HepG2 (cell line): ENCODE measurements at regions not wholly inside any gene's neighbourhood (a gene's known extent, or its start where the extent isn't known, plus 50 kb on each side); places are given as distances from the start of the nearest gene placed in this dataset.

ENCODE experiments used
- ATAC-seq: fragments of 200-7000 bp; cut with Tn5 transposase; 3 replicates; pipeline ENCODE4 v1.9.1; 2020; ENCODE audit warnings: mild to moderate bottlenecking, moderate library complexity
- BruUV-seq: library from RNA; stranded (reverse); fragments of 400-500 nt; replicated peaks from 2 replicates; lab custom pipeline; 2021; lab: Mats Ljungman, UMichigan
- CTCF ChIA-PET: fragments of 300-600 bp; formaldehyde crosslinking; extraction: SDS; loops from one replicate; lab custom pipeline; 2021; ENCODE audit warnings: low total read pairs, inconsistent platforms, low intra/inter-chr PET ratio; lab: Yijun Ruan, JAX
- POLR2A ChIA-PET: fragments of 350-600 bp; sonication (Branson Sonifier 250); formaldehyde crosslinking; loops from one replicate; lab custom pipeline; 2020; ENCODE audit warnings: antibody characterized with exemption, inconsistent platforms; lab: Yijun Ruan, JAX
- DNase-seq: peaks from one replicate; pipeline ENCODE4 v3.0.0-alpha.2; 2015; ENCODE audit warnings: low spot score
- FAIRE-seq: peaks from 3 replicates; lab custom pipeline; 2011; peaks lifted over from hg19 to GRCh38; lab: Jason Lieb, UNC
- H2AFZ ChIP-seq: one replicate; pipeline ENCODE4 v1.6.1; 2011; ENCODE audit warnings: low read length, inconsistent platforms
- H3K27ac ChIP-seq: fragments of 300-600 bp; 3 replicates; pipeline ENCODE4 v1.8.0; 2011; ENCODE audit warnings: mixed run types, mild to moderate bottlenecking, mixed read lengths, low read length, inconsistent platforms; ENCODE audit not compliant: insufficient read depth; ENCODE audit errors: extremely low read length
- H3K27me3 ChIP-seq, 2 experiments: fragments of 200-600 bp in 1 of 2; 2 replicates in 1 of 2; 3 replicates in 1 of 2; pipeline versions ENCODE4 v1.6.0 to v1.8.0; 2011; ENCODE audit warnings: low read length in 2 of 2, mild to moderate bottlenecking in 2 of 2, moderate library complexity in 2 of 2, inconsistent platforms in 1 of 2; ENCODE audit not compliant: insufficient read depth in 2 of 2, control insufficient read depth in 1 of 2
- H3K36me3 ChIP-seq, 2 experiments: fragments of 200-600 bp in 1 of 2; replicated peaks in 1 of 2; 2 replicates in 1 of 2; 3 replicates in 1 of 2; pipeline versions ENCODE4 v1.5.1 to v1.8.0; 2011; ENCODE audit warnings: low read length in 2 of 2, inconsistent platforms in 1 of 2; ENCODE audit not compliant: insufficient read depth in 2 of 2, control insufficient read depth in 1 of 2
- H3K4me1 ChIP-seq: 2 replicates; pipeline ENCODE4 v1.5.1; 2012; ENCODE audit warnings: low read length, inconsistent platforms; ENCODE audit not compliant: insufficient read depth
- H3K4me2 ChIP-seq: 2 replicates; pipeline ENCODE4 v1.6.0; 2011; ENCODE audit warnings: low read depth, low read length, inconsistent platforms
- H3K4me3 ChIP-seq, 3 experiments: fragments of 200-600 bp in 1 of 3; sonication (generic), shearing (Covaris generic) in 1 of 3; replicated peaks in 1 of 3; 2 replicates each; pipeline ENCODE4 v1.5.1; 2011 to 2016; ENCODE audit warnings: low read length in 3 of 3, inconsistent platforms in 2 of 3, low read depth in 2 of 3, mild to moderate bottlenecking in 2 of 3, control low read depth in 1 of 3, mixed read lengths in 1 of 3; ENCODE audit not compliant: insufficient read depth in 1 of 3
- H3K79me2 ChIP-seq: one replicate; pipeline ENCODE4 v1.6.1; 2011; ENCODE audit warnings: low read length, inconsistent platforms; ENCODE audit not compliant: insufficient read depth
- H3K9ac ChIP-seq: 2 replicates; pipeline ENCODE4 v1.6.0; 2011; ENCODE audit warnings: mild to moderate bottlenecking, low read depth, low read length, inconsistent platforms; ENCODE audit not compliant: insufficient read depth
- H3K9me3 ChIP-seq: 2 replicates; pipeline ENCODE4 v1.5.1; 2012; ENCODE audit warnings: mild to moderate bottlenecking, low read length
- H4K20me1 ChIP-seq: 2 replicates; pipeline ENCODE4 v1.6.0; 2011; ENCODE audit warnings: inconsistent platforms, mild to moderate bottlenecking, low read length, moderate library complexity; ENCODE audit not compliant: insufficient read depth
- CENPBD1 ChIP-seq: sonication (generic); formaldehyde crosslinking; IDR thresholded peaks from 2 replicates; pipeline ENCODE4 v1.8.0; 2022; ENCODE audit warnings: missing genetic modification reagents, low read depth, mild to moderate bottlenecking, borderline replicate concordance
- ESRRA ChIP-seq: sonication (generic); formaldehyde crosslinking; IDR thresholded peaks from 2 replicates; pipeline ENCODE4 v1.5.1; 2020; ENCODE audit warnings: mild to moderate bottlenecking, low read depth, missing genetic modification reagents
- FOXK2 ChIP-seq: fragments of 450-650 bp; IDR thresholded peaks from 2 replicates; pipeline ENCODE4 v1.6.1; 2016
- ZC3H4 ChIP-seq: sonication (generic); formaldehyde crosslinking; IDR thresholded peaks from 2 replicates; pipeline ENCODE4 v1.4.0; 2020; ENCODE audit warnings: missing genetic modification reagents, borderline replicate concordance
- ZNF30 ChIP-seq: sonication (generic); formaldehyde crosslinking; IDR thresholded peaks from 2 replicates; pipeline ENCODE4 v1.5.0; 2020; ENCODE audit warnings: mild to moderate bottlenecking, missing genetic modification reagents
- ZNF512B ChIP-seq: sonication (generic); formaldehyde crosslinking; IDR thresholded peaks from 2 replicates; pipeline ENCODE4 v1.5.1; 2020; ENCODE audit warnings: missing genetic modification reagents, mild to moderate bottlenecking, borderline replicate concordance
- WGBS: methylation state at CpG from one replicate; pipeline ENCODE4 v1.1.6; 2017; ENCODE audit warnings: low lambda C conversion rate; 5-methylcytosine and 5-hydroxymethylcytosine counted together
- in situ Hi-C: cut with HindIII; loops from 2 replicates; pipeline ENCODE4 v1.10.0; 2017; ENCODE audit warnings: low pct_unique_long_range_greater_than_20kb; ENCODE audit not compliant: extremely low pct_ligation_motif_present
- intact Hi-C: fragments of 100-400 bp; cut with micrococcal nuclease; formaldehyde crosslinking; loops from one replicate; pipeline ENCODE4 v1.10.0; 2022; ENCODE audit not compliant: unreplicated experiment
- TF ChIP-seq, protein P1 (sequence below): sonication (generic); formaldehyde crosslinking; IDR thresholded peaks from 2 replicates; pipeline ENCODE4 v1.4.0; 2020; ENCODE audit warnings: mild to moderate bottlenecking, missing genetic modification reagents
- TF ChIP-seq, protein P2 (sequence below): sonication (generic); formaldehyde crosslinking; IDR thresholded peaks from 2 replicates; pipeline ENCODE4 v1.4.0; 2020; ENCODE audit warnings: missing genetic modification reagents

DNA sequence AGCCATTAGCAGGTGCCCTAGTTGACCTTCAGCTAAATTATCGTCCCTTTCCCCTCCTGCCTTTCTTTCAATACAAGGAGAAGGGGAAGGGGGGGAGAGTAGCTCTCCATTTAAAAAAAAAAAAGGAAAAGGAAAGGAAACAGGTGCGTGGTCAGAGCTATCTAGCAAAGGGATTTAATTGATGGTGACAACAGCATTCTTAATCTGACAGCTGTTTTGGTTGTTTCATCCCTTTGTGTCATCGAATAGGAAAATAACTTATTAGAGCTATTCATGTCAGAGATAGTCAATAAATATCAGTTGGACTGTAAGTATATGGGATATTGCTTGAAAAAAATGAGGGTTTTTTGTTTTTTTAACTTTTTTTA is 195.2 kb upstream of the SASH1 start (continued):
- TF ChIP-seq FOXK2 (no peak), CENPBD1 (CRISPR knock-in tag) (no peak)
- TF ChIP-seq, protein P1, sequence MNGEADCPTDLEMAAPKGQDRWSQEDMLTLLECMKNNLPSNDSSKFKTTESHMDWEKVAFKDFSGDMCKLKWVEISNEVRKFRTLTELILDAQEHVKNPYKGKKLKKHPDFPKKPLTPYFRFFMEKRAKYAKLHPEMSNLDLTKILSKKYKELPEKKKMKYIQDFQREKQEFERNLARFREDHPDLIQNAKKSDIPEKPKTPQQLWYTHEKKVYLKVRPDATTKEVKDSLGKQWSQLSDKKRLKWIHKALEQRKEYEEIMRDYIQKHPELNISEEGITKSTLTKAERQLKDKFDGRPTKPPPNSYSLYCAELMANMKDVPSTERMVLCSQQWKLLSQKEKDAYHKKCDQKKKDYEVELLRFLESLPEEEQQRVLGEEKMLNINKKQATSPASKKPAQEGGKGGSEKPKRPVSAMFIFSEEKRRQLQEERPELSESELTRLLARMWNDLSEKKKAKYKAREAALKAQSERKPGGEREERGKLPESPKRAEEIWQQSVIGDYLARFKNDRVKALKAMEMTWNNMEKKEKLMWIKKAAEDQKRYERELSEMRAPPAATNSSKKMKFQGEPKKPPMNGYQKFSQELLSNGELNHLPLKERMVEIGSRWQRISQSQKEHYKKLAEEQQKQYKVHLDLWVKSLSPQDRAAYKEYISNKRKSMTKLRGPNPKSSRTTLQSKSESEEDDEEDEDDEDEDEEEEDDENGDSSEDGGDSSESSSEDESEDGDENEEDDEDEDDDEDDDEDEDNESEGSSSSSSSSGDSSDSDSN (CRISPR knock-in tag) = no peak

DNA sequence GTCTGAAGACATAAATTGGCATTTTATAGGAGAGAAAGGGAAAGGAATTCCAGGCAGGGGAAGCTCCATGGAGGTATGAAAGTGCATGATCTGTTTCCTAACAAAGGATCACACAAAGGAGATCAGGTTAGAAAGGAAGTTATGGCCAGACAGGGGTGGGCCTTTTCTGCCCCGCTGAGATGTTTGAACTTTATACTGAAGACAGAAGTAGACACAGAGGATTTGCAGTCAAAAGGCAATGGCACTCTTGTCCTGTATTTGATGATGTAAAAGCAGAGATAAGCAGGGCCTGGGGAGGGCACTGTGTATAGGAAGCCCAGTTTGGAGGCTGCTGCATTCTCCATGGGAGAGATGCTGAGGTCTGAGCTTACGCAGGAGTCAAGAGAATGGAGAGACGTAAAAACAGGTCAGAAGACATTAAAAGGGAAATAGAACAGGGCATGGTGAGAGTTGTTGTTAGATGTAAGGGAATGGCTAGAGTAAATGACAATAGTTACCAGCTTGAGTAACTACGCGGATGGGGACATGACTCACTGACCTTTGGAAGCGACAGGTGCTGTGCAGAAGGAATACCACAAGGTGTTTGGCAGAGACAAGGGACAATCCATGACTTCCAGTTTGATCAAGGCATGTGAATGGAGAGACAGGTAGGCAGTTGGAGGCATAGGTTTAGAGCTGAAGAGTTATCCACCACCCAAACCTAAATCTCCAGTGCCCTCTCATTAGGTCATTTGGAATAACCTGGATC is 190.6 kb upstream of the SASH1 start:
- WGBS = 49% methylated on average over 6 of the region's 6 CpGs
- no peak overlapping the region for H3K4me2 ChIP-seq
- TF ChIP-seq ZNF30 = no peak
- TF ChIP-seq ZC3H4 (CRISPR knock-in tag) = no peak
- TF ChIP-seq ESRRA (CRISPR knock-in tag) = no peak
- TF ChIP-seq, protein P2, sequence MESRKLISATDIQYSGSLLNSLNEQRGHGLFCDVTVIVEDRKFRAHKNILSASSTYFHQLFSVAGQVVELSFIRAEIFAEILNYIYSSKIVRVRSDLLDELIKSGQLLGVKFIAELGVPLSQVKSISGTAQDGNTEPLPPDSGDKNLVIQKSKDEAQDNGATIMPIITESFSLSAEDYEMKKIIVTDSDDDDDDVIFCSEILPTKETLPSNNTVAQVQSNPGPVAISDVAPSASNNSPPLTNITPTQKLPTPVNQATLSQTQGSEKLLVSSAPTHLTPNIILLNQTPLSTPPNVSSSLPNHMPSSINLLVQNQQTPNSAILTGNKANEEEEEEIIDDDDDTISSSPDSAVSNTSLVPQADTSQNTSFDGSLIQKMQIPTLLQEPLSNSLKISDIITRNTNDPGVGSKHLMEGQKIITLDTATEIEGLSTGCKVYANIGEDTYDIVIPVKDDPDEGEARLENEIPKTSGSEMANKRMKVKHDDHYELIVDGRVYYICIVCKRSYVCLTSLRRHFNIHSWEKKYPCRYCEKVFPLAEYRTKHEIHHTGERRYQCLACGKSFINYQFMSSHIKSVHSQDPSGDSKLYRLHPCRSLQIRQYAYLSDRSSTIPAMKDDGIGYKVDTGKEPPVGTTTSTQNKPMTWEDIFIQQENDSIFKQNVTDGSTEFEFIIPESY (CRISPR knock-in tag) = 0 out of 2 replicates have a peak, but pooled peaks have one; percentile 26
- TF ChIP-seq ZNF512B = no peak
- no peaks in the 10 kb centered on the region for H3K27me3 ChIP-seq
- H3K4me1 ChIP-seq = no peaks in the 10 kb centered on the region
- no peak overlapping the region for H3K4me3 ChIP-seq
- H3K27ac ChIP-seq = no peak overlapping the region
- intact Hi-C loops (no loop called here), in situ Hi-C loops (loop anchor here (25.0 kb wide), 2 partner anchors 765 to 1290 kb away; no protein-coding TSS in a partner anchor)
- ChIA-PET POLR2A (no interaction called here), CTCF (no interaction called here)
- BruUV-seq = no TSS peak
- H3K9me3 ChIP-seq = no peaks in the 10 kb centered on the region
- H2AFZ ChIP-seq = no peak overlapping the region
- H4K20me1 ChIP-seq = no peaks in the 10 kb centered on the region
- ATAC-seq = no peak; the same call in 2 of the 3 replicates
- no peaks in the 10 kb centered on the region for H3K36me3 ChIP-seq
- H3K9ac ChIP-seq = no peak overlapping the region
- FAIRE-seq = no peak
- no peak for DNase-seq
- H3K79me2 ChIP-seq = no peaks in the 10 kb centered on the region
